GM12878 (cell line): ENCODE measurements at regions not wholly inside any gene's neighbourhood (a gene's known extent, or its start where the extent isn't known, plus 50 kb on each side); places are given as distances from the start of the nearest gene placed in this dataset.

Experiments
- ATAC-seq: fragments of 200-7000 bp; cut with Tn5 transposase; 3 replicates; pipeline ENCODE4 v1.9.1; 2020; ENCODE audit warnings: mild to moderate bottlenecking, moderate library complexity
- BruUV-seq: library from RNA; stranded (reverse); fragments of 400-500 nt; replicated peaks from 2 replicates; lab custom pipeline; 2021; lab: Mats Ljungman, UMichigan
- CTCF ChIA-PET: fragments of 300-600 bp; sonication (Branson Sonifier 250); formaldehyde crosslinking; extraction: SDS; loops from one replicate; lab custom pipeline; 2021; ENCODE audit warnings: inconsistent platforms; lab: Yijun Ruan, JAX
- POLR2A ChIA-PET: fragments of 350-600 bp; formaldehyde crosslinking; extraction: SDS; loops from one replicate; lab custom pipeline; 2021; ENCODE audit warnings: inconsistent platforms; lab: Charles Lee
- RAD21 ChIA-PET: fragments of 300-600 bp; sonication (Branson Sonifier 250); formaldehyde crosslinking; loops from one replicate; lab custom pipeline; 2023; ENCODE audit warnings: antibody characterized with exemption; ENCODE audit not compliant: unreplicated experiment; lab: Charles Lee
- SMC1A ChIA-PET: fragments of 300-600 bp; sonication (Branson Sonifier 250); formaldehyde crosslinking; loops from one replicate; lab custom pipeline; 2023; ENCODE audit not compliant: unreplicated experiment, uncharacterized antibody; lab: Charles Lee
- DNase-seq: peaks from one replicate; pipeline ENCODE4 v3.0.0-alpha.2; 2011; ENCODE audit warnings: low read depth, low spot score
- FAIRE-seq: peaks from 3 replicates; lab custom pipeline; 2011; peaks lifted over from hg19 to GRCh38; lab: Jason Lieb, UNC
- H2AFZ ChIP-seq: 2 replicates; pipeline ENCODE4 v1.6.0; 2011; ENCODE audit warnings: low read depth, low read length, control low read depth; ENCODE audit not compliant: control insufficient read depth
- H3K27ac ChIP-seq: 2 replicates; pipeline ENCODE4 v1.5.1; 2011; ENCODE audit warnings: control low read depth; ENCODE audit not compliant: control insufficient read depth, insufficient read depth
- H3K27me3 ChIP-seq, 2 experiments: replicated peaks in 1 of 2; 2 replicates each; pipeline versions ENCODE4 v1.6.0 to v1.6.1; 2011; ENCODE audit warnings: low read length in 1 of 2; ENCODE audit not compliant: control insufficient read depth in 2 of 2, insufficient read depth in 2 of 2
- H3K36me3 ChIP-seq, 2 experiments: 2 replicates each; pipeline ENCODE4 v1.5.1; 2011; ENCODE audit warnings: low read length in 1 of 2; ENCODE audit not compliant: control insufficient read depth in 2 of 2, insufficient read depth in 2 of 2
- H3K4me1 ChIP-seq: 2 replicates; pipeline ENCODE4 v1.6.1; 2011; ENCODE audit warnings: mild to moderate bottlenecking, low read length, moderate library complexity, mixed read lengths; ENCODE audit not compliant: control insufficient read depth, insufficient read depth
- H3K4me2 ChIP-seq: 2 replicates; pipeline ENCODE4 v1.6.0; 2011; ENCODE audit warnings: control low read depth; ENCODE audit not compliant: control insufficient read depth, insufficient read depth
- H3K4me3 ChIP-seq: fragments of 200-600 bp; sonication (generic); 2 replicates; pipeline ENCODE4 v1.5.1; 2016
- H3K79me2 ChIP-seq: 2 replicates; pipeline ENCODE4 v1.6.0; 2011; ENCODE audit warnings: low read length; ENCODE audit not compliant: control insufficient read depth, insufficient read depth
- H3K9ac ChIP-seq: 2 replicates; pipeline ENCODE4 v1.8.0; 2011; ENCODE audit warnings: low read length, control low read depth, mixed read lengths; ENCODE audit not compliant: control insufficient read depth, insufficient read depth
- H3K9me3 ChIP-seq: replicated peaks from 3 replicates; pipeline ENCODE4 v1.5.1; 2011; ENCODE audit warnings: mild to moderate bottlenecking, low read length; ENCODE audit not compliant: control insufficient read depth, insufficient read depth
- H4K20me1 ChIP-seq: 2 replicates; pipeline ENCODE4 v1.6.0; 2011; ENCODE audit not compliant: control insufficient read depth, insufficient read depth
- EZH2 ChIP-seq: IDR thresholded peaks from 2 replicates; pipeline ENCODE4 v1.6.1; 2012; ENCODE audit warnings: low read depth, mild to moderate bottlenecking, control low read depth, inconsistent platforms, low read length, borderline replicate concordance; ENCODE audit not compliant: control insufficient read depth
- GATAD2B ChIP-seq: fragments of 450-650 bp; conservative IDR thresholded peaks from 2 replicates; pipeline ENCODE4 v1.6.1; 2017; ENCODE audit warnings: low read depth, mild to moderate bottlenecking, moderate library complexity
- IKZF2 ChIP-seq, 2 experiments: fragments of 450-650 bp; IDR thresholded peaks; 2 replicates each; pipeline ENCODE4 v1.6.1; 2017; ENCODE audit warnings: mild to moderate bottlenecking in 2 of 2, moderate library complexity in 2 of 2
- MXI1 ChIP-seq: fragments of 150-350 bp; IDR thresholded peaks from 2 replicates; pipeline ENCODE4 v1.6.1; 2011; ENCODE audit warnings: low read depth, mild to moderate bottlenecking, inconsistent platforms, low read length, improper control_type of control experiment
- POLR2AphosphoS2 ChIP-seq: IDR thresholded peaks from 2 replicates; pipeline ENCODE4 v1.6.1; 2011; ENCODE audit warnings: low read depth, mild to moderate bottlenecking, low read length, improper control_type of control experiment, moderate library complexity
- POU2F2 ChIP-seq: IDR thresholded peaks from 3 replicates; pipeline ENCODE4 v1.6.1; 2011; ENCODE audit warnings: low read depth, mild to moderate bottlenecking, low read length, borderline replicate concordance
- SRF ChIP-seq, 2 experiments: IDR thresholded peaks; 2 replicates each; pipeline ENCODE4 v1.6.1; 2011; ENCODE audit warnings: low read depth in 2 of 2, low read length in 2 of 2, mild to moderate bottlenecking in 1 of 2, moderate library complexity in 1 of 2
- WRNIP1 ChIP-seq: IDR thresholded peaks from 2 replicates; pipeline ENCODE4 v1.6.1; 2011; ENCODE audit warnings: low read depth, low read length, improper control_type of control experiment, borderline replicate concordance
- ZBED1 ChIP-seq: IDR thresholded peaks from 2 replicates; pipeline ENCODE4 v1.6.1; 2016; ENCODE audit warnings: borderline replicate concordance
- ZNF217 ChIP-seq: fragments of 450-650 bp; IDR thresholded peaks from 2 replicates; pipeline ENCODE4 v1.6.1; 2017; ENCODE audit warnings: antibody characterized with exemption, mild to moderate bottlenecking
- ZNF24 ChIP-seq: fragments of 450-650 bp; IDR thresholded peaks from 2 replicates; pipeline ENCODE4 v1.6.1; 2017; ENCODE audit warnings: antibody characterized with exemption, mild to moderate bottlenecking
- WGBS: methylation state at CpG from one replicate; pipeline ENCODE4 v1.1.6; 2016; ENCODE audit warnings: low lambda C conversion rate; ENCODE audit not compliant: insufficient replicate concordance, insufficient coverage; ENCODE audit errors: missing lambda C conversion rate; 5-methylcytosine and 5-hydroxymethylcytosine counted together
- in situ Hi-C: fragments of 300-500 bp; cut with MboI; formaldehyde crosslinking; loops from 9 replicates; pipeline ENCODE4 v1.14.3; 2018; ENCODE audit warnings: mixed read lengths
- intact Hi-C: fragments of 100-400 bp; cut with micrococcal nuclease; formaldehyde crosslinking; loops from one replicate; pipeline ENCODE4 v1.14.2; 2022; ENCODE audit not compliant: unreplicated experiment
- TF ChIP-seq, protein P1 (sequence below): fragments of 450-650 bp; conservative IDR thresholded peaks from 2 replicates; pipeline ENCODE4 v1.6.1; 2017; ENCODE audit warnings: mild to moderate bottlenecking, moderate library complexity

DNA sequence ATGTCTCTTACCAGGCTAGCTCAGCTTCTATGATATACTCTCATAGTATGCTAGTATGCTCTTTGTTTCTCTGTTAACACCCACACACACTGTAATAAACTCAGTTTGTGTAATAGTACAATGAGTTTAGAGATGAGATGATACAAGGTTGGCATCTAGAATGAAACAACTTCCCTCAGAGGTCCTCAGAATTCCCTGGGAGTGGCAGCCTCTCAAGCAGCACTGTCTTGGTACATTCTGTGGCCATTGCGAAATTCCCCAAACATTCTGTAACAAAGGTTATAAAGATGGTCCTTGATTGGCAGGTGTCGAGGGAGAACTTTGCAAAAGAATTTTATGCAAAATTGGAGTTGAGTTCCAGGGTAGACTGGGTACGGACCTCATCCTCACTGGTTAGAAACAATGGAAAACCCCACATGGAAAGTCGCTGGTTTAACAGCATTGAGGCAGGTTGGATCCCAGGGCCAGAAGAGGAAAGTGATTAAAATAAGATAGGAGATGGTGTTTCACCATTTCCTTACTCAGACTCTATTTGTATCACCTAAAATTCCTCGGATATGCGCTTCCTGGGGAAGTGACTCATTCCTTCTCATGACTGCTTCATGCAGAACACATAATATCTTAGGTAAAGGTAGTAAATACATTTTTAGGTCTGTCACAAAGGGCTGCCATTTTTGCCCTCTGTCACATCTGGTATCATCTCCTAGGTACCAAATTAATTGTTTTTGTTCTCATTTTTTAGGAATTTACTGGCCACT, 657.8 kb downstream of the SORCS1 start:
- BruUV-seq = no TSS peak
- Histone ChIP-seq H4K20me1 (no peaks in the 10 kb centered on the region), H3K4me2 (no peak overlapping the region), H3K9ac (no peak overlapping the region), H3K4me1 (no peaks in the 10 kb centered on the region), H3K27ac (no peak overlapping the region), H2AFZ (no peak overlapping the region), H3K79me2 (no peaks in the 10 kb centered on the region), H3K36me3 (no peaks in the 10 kb centered on the region), H3K27me3 (no peaks in the 10 kb centered on the region), H3K4me3 (no peak overlapping the region), H3K9me3 (no peaks in the 10 kb centered on the region)
- FAIRE-seq (no peak), ATAC-seq (no peak), DNase-seq (no peak)
- in situ Hi-C loops = no loop called here
- ChIA-PET CTCF (interaction anchor here (1.2 kb wide), 1 partner anchor 13 kb away, joined by 3 read pairs; no protein-coding TSS in a partner anchor), SMC1A (interaction anchor here (0.5 kb wide), 1 partner anchor 49 kb away, joined by 3 read pairs; no protein-coding TSS in a partner anchor), RAD21 (no interaction called here), POLR2A (no interaction called here)
- intact Hi-C loops = no loop called here
- TF ChIP-seq GATAD2B (no peak), POLR2AphosphoS2 (no peak), ZNF24 (no peak), WRNIP1 (no peak), SRF (IDR thresholded peaks at IDR 0.05; ENCODE audit: low read depth in 2 of 2, low read length in 2 of 2) (no peak), IKZF2 (IDR thresholded peaks at IDR 0.05) (no peak), ZNF217 (no peak), EZH2 (no peak), POU2F2 (no peak), ZBED1 (no peak), MXI1 (no peak)
- TF ChIP-seq, protein P1, sequence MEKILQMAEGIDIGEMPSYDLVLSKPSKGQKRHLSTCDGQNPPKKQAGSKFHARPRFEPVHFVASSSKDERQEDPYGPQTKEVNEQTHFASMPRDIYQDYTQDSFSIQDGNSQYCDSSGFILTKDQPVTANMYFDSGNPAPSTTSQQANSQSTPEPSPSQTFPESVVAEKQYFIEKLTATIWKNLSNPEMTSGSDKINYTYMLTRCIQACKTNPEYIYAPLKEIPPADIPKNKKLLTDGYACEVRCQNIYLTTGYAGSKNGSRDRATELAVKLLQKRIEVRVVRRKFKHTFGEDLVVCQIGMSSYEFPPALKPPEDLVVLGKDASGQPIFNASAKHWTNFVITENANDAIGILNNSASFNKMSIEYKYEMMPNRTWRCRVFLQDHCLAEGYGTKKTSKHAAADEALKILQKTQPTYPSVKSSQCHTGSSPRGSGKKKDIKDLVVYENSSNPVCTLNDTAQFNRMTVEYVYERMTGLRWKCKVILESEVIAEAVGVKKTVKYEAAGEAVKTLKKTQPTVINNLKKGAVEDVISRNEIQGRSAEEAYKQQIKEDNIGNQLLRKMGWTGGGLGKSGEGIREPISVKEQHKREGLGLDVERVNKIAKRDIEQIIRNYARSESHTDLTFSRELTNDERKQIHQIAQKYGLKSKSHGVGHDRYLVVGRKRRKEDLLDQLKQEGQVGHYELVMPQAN = no peak
- WGBS = 4% methylated on average over 6 of the region's 6 CpGs
